CD4-positive, alpha-beta T cell treated with Interleukin-6 at 100 ng/mL for 8 hours (primary cell): ENCODE measurements at regions not wholly inside any gene's neighbourhood (a gene's known extent, or its start where the extent isn't known, plus 50 kb on each side); places are given as distances from the start of the nearest gene placed in this dataset.

Experiments used
- DNase-seq: peaks from one replicate; pipeline ENCODE4 v3.0.0-alpha.2; 2020; ENCODE audit warnings: mixed read lengths, low spot score

DNA sequence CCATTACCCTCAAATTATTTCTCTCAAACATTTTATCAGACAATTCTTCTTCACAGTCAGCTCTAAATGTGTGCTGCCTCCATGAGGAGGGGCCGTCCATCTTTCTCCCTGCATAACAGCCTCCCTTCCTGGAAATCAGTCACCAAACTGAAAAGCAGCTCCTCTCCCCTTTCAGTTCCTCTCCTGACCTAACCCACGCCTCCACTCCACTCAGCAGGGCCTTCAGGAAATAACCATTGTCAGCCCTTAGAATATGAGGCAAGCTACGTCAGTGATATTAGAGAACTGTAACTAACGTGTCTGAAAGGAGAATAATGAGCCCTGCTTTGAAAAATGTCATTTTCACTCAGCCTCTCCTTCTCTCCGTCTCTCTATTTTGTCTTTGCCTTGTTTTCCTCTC is 116.2 kb downstream of the OLFM4 start:
- DNase-seq: no peak

DNA sequence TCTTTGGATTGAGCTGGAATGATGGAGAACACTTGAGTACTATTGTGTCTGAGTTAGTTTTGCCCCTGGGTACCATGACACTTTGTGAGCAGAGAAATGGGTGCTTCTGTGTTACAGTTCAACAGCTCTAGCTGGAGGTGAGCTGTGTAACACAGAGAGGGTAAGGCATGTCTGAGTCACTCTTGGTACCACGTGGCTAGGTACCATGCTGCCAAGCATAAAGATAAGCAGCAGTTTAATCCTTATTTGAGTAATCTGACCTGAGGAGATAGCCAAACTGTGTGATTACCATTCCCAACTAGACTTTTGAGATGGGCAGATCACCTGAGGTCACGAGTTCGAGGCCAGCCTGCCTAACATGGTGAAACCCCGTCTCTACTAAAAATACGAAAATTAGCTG is 122.0 kb downstream of the OLFM4 start:
- no peak for DNase-seq

DNA sequence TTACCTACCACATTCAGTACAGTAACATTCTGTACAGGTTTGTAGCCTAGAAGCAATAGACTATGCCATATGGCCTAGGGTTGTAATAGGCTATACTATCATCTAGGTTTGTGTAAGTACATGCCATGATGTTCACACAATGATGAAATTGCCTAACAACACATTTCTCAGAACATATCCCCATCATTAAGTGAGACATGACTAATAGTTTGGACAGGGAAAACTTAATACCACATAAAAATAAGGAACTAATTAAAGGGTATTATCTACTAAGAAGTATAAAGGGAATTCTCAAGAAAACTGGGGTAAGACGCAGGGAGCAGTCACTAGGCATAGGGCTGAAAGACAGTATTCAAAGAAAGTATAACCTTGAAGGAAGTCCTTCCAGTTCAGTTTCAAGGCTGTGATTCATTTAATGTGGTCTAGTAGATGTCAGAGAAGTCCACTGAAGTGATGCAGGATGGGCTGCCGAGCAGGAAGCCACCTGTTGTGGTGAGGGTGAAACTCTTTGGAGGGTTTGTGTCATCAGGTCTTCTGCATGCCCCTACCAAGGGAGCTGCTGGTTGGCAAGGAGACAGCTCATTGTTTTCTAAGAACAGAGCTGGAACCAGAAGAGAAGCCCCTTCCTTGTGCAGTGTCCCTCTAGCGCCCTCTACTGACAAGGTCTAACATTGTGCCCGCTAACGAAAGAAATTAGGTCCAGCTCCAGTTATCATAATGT is 122.9 kb downstream of the OLFM4 start:
- no peak for DNase-seq

DNA sequence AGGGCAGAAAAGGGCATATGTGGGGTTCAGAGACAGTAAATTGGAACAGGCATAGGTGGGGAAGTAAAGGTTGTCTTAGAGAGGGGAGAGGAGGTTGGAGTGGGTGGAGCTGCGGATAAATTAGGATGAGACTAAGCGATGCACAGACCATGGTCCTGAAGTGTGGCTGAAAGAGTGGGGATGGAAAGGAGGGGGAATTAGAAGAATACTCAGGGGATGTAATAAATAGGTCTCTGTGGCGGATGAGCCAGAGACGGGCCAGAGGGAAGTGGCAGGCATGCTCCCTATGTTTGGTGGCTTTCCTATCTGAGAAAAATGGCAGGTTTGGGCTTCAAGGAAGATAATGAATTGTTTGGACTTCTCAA is 123.4 kb downstream of the OLFM4 start:
- DNase-seq: no peak

DNA sequence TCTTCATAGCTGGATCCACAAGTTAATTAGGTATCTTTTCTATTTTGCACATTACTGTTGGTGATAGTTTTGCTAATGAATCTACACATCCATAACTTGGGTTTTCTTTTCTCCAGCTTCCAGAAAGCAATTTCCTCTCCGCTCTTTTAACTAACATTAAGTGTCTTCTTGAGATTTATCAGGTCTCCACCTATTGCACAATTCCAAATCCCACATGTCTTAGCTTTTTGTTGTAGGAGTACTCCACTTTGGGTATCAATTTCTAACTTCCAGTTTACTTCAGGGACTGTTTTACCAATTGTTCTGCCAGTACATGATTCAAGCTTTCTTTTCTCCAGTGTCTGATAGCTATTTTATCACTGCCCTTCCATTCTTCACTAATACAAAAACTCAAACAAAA is 129.6 kb downstream of the OLFM4 start:
- DNase-seq: no peak

DNA sequence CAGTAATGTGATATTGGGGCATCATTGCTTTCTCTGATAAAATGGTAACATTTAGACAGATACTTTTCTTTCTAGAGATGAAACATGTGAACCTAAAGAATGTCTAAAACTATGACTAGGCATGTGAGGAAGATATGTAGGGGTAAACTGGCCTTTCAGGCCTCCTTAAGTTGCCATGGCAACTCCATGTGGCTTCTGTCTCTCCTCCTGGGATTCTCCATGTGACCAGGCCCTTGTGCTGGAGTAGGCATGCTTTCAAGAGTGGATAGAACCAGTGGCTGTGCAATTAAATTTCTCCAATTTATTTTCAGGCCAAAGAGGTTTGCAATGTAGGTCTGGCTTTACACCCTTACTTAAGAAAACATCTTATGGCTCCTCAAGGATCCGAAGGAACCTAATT is 130.8 kb downstream of the OLFM4 start:
- no peak for DNase-seq

DNA sequence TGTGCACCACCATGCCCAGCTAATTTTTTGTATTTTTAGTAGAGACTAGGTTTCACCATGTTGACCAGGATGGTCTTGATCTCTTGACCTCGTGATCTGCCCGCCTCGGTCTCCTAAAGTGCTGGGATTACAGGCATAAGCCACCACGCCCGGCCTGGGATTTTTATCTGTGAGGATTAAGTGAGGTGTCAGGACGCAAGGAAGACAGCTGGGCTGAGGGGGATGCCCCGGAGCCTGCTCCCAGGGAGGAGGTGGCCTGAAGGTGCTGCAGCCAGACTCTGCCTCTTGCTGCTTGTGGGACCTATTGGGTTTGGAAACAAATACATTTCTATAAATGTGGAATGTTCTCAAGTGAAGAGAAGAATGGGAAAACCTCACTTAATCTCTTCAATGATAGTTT is 131.6 kb downstream of the OLFM4 start:
- DNase-seq: no peak

DNA sequence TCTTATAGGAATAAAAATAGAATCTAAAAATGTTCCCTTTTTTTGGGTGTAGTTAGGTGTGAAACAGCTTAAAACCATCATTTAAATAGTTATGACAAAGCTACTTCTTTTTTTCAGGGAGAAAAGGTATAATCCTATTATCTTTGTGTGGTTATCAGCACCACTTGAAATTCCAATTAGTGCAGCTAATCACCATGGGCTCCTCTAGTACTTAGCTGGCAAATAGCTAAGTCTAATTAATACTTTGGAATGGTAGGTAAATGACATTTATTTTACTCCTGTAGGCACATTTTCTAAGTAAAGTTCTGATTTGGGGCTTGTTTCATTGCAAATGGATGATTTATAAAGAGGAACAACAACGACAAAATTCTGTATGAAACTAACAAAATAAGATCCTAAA is 132.6 kb downstream of the OLFM4 start:
- no peak for DNase-seq

DNA sequence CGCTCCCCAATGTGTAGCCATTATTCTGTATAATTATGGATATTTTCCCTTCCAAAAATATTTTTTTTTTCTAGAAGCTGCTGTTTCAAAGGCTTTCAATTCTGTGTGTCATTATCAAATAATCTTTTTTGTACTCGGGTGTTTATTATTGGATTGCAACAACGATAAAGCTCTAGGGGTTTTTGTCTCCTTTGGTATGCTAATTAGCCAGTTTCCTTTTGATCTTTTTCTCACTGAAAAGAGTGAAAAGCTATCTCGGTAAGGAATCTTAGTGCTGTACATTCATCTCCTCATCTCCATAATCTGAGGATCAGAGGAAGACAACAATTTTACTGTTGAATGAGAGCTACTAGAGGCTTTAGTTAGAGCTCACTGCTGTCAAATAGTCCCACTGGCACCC is 136.6 kb downstream of the OLFM4 start:
- no peak for DNase-seq

DNA sequence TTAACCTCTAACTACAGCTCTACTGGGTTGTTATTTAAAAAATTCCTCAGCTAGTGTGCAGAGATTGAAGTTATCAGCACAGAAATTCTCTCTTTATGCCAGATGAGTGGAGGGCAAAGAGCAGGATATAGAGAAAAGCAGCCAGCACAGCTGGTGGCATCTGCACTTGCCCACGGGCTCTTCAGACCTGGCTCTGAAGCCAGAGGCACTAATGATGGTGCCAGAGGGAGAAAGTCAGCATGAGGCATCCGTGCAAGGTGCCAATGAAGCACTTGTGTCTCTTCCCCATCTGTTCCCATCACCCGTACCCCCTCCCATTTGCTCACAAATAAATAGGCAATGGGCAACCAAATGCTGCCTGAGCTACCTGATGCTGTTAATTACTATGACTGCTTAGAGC is 138.9 kb downstream of the OLFM4 start:
- DNase-seq: no peak

DNA sequence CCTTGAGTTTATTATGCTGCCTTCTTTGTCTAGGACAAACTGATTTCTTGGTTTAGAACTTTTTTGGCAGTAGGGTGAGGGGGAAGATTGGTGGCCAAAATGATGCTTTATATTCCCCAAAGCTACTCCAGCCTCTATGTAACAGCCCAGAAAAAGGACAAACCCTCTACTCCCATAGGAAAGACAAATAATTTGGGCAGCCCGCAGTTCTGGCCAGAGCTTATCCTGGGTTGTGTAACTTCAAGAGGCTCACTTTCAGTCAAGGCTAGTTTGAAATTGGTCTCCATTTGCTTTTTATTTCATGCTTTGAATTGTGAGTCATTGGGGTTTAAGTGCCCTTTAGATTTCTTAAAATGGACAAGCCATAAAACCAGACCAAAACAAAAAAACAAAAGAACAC is 142.3 kb downstream of the OLFM4 start:
- DNase-seq: no peak

DNA sequence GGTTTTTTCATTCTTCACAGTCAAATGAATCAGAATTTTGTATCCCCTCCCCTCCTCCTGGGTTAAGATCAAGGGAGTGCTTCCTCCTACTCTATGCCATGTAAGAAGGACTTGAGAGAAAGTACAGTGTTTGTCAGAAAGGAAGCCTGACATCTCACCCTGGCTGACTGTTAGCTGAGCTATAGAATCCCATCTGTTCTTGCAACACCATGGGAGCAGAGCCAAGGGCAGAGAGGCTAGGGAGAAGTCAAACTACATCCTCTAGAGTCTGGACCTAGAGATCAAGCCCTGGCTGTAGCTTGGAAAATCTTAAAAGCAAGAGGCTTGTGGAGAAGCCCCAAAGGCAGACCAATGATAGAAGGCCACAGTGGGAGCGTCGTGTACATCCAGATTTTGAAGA is 145.9 kb downstream of the OLFM4 start:
- no peak for DNase-seq

DNA sequence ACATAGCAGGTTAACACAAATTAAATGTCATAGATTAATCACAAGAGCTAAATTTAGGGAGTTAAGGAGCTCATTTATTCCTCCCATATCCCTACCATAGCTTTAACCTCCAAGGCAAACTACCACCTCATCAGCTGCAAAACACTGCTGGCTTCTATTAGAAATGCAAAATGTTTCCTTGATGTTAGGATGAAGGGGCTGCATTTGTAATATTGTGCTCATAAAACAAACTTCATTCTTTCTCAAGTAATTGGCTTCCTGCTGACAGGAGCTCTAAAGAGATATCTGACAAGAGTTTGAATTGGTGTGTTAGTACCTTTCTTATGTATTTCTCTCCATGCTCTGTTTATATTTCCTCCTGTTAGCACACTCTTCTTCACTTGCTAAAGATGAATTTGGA is 152.1 kb downstream of the OLFM4 start:
- no peak for DNase-seq

DNA sequence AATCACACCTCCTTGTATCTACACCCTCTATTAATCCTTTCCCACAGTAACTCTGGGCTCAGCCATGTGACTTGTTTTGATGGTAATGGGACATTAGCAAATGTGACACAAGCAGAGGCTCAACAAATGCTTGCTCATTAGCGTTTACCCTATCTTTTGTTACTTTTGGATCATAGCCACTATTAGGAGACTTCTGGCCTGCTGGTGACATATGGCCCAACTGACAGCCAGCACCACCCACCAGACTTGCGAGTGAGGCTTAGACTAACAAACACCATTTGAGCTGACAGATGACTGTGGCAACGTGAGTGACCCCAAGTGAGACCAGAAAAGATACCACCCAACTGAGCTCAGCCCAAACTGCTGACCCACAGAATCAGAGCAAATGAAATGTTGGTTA is 154.1 kb downstream of the OLFM4 start:
- DNase-seq: no peak

DNA sequence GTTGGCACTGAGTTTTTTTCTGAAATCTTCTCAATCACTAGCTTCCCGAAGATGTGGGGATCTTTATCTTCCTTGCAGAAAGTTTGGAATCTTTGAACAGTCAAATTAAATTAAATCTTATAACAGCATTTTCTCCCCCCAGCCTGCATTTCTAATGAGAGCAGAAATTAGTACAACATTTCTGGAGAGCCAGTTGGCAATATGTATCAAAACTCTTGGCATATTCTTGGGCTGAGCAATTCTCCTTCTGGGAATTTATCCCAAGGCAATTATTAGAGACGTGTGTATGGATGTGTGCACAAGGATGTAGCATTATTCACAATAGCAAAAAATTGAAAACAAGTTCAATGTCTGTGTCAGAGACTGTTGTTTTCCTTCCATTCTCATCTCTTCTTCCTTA is 159.5 kb downstream of the OLFM4 start:
- no peak for DNase-seq

DNA sequence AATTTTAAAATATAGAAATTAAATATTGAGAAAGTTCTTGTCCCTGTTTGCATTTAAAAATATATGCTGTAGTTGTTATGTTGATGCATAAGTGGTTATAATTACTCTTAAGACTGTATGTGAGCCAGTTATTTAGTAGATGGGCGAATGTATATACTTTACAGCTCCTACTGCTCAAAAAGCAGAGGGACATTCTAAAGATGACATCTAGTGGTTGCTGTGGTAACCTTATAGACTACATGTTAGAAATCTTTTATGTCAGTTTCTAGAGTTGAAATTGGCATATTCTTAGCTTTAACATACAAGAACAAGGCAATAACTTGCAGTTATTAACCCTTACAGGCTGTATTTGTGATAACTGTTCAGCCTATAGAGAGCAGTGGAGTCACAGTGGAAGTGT is 160.5 kb downstream of the OLFM4 start:
- no peak for DNase-seq

DNA sequence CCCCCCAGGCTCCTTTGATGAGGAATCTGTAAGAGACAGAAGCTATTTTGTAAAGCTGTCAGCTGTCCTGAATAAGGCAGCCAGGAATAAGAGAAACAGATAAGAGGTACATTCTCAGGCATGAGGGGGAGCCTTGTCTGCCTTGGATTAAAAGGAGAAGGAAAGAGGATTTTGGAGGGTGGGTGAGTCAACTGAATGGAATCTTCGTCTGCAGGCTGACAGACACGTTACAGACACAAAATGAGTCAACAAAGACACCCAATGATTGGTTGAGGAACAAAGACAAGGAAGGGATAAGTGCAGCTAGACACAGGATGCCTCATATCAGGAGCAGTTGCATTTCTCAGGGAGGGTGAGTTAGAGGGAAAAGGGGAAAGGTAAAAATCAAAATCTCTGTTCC is 162.5 kb downstream of the OLFM4 start:
- DNase-seq: no peak

DNA sequence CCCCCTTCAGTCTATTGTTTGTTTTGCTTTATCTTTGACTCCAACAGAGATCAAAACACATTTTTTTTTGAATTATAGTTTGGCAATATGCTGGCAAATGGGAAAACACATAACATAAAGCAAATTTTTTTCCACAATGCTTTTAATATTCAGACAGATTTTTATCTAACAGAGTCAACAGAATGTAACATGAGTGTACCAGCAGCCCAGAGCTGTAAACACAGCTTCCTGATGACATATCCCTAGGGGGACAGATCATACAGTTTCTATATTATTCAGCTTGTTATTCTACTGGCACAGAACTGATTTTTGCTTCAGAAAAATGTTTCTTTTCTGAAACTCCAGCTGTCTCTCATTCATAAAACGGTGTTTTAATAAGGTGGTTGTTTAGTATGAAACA is 168.8 kb downstream of the OLFM4 start:
- no peak for DNase-seq

DNA sequence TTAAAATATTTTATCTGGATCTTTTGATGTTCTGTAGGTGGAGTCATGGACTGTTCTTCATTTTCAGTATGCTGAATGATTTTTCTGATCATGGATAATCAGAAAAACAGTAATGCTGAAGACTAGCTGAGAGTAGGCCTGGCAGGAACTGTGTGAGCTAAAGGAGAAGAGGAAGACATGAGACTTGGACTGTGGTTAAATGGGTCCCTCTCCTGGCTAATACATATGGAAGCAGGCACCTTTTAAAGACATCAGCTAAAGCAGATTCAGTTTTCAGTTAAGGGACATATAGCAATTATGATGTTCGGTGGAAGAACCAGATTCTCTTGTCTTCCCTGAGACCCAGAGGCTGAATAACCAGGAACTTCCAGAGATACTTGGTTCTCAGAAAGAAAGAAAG is 169.4 kb downstream of the OLFM4 start:
- DNase-seq: no peak

DNA sequence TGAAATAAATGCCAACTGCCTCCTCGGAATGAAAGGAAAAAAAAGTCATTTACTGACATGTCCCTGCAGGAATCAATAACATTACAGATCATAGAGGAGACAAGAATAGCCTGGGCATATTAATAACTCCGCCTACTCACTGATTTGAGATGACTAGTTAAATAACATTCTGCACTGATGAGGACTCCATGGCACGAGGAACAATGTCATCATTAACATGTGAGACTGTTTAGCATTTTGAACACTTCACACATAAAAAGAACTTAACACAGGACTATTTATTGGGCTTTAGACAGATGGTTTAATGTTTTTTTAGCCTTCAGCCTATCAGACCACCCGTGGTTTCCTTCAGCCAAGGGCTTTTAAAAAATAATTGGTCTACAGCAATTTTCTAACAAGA is 170.1 kb downstream of the OLFM4 start:
- no peak for DNase-seq

DNA sequence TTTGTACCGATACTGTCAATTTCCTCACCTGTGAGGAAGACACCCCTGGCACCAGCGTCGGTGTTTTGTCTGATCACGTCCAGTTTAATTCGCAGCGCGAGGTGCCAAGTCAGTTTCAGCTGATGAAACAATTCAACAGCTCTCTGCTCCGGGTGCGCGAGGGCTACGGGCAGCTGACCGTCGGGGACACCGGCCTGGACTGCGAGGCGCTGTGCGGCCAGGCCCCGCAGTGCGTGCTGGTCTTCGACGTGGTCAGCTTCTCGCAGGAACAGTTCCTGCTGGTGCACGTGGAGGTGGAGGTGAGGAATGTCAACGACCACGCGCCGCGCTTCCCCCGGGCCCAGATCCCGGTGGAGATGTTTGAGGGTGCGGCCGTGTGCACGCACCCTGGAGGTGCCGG is 171.5 kb downstream of the OLFM4 start:
- DNase-seq: no peak

DNA sequence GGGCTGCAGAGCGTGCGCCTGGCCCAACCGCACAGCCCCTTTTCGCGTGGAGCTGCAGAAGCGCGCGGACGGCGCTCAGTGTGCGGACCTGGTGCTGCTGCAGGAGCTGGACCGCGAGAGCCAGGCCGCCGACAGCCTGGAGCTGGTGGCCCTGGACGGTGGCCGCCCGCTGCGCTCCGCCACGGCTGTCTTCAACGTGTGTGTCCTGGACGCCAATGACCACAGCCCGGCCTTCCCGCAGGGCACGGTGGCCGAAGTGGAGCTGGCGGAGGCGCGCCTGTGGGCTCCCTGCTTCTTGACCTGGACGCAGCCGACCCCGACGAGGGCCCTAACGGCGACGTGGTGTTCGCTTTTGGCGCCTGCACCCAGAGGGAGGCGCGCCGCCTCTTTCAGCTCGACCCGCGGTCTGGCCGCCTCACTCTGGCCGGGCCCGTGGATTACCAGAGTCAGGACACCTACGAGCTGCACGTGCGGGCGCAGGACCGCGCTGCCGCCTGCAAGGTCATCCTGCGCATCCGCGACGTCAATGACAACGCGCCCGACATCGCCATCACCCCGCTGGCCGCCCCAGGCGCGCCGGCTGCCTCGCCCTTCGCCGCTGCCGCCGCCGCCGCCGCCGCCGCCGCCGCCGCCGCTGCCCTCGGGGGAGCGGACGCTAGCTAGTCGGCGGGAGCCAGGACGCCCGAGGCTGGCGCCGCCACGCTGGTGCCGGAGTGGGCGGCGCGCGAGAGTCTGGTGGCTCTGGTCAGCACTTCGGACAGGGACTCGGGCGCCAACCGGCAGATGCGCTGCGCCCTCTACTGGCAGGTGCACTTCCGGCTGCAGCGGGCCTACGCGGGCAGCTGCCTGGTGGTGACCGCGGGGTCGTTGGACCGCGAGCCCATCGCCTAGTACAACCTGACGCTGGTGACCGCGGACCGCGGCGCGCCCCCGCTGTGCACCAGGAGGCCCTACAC is 172.2 kb downstream of the OLFM4 start:
- no peak for DNase-seq

DNA sequence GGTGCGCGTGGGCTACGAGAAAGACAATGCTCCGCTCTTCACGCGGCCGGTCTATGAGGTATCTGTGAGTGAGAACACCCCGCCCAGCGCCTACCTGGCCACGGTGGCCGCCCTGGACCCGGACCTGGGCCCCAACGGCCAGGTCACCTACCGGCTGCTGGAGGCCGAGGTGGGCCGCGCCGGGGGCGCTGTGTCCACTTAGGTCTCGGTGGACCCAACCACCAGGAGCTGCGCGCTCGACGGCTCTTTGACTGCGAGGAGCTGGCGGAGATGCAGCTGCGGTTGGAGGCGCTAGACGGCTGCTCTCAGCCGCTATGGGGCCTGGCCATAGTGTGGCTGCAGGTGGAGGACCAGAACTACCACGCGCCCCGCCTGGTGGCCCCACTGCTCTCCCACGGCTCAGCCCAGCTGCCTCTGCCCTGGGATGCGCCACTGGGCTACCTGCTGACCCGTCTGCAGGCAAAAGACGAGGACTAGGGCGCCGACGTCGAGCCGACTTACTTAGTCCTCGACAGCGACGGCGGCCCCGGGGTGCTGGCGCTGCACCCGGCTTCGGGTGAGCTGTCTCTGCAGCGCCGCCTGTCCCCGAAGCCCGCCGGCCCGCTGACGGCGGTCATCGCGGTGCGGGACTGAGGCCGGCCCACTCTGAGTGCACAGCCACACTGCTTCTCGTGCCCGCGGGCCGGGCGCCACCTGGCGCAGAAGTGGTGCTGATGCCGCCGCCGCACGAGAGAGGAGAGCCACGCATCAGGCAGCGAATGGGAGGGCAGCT is 173.0 kb downstream of the OLFM4 start:
- DNase-seq: no peak
